Thoracic aorta (tissue), 2 donors: ENCODE measurements at regions not wholly inside any gene's neighbourhood (a gene's known extent, or its start where the extent isn't known, plus 50 kb on each side); places are given as distances from the start of the nearest gene placed in this dataset.

Experiments
- ATAC-seq: fragments of 150-250 bp; one replicate; pipeline ENCODE4 v1.8.0; 2017; ENCODE audit warnings: low read depth; ENCODE audit not compliant: insufficient number of reproducible peaks, low FRiP score
- DNase-seq: peaks from one replicate; pipeline ENCODE4 v3.0.0-alpha.2; 2020; ENCODE audit warnings: low spot score
- H3K27ac ChIP-seq, 2 donors: fragments of 200-600 bp; sonication (generic); 1 replicate in 1 of 2; 2 replicates in 1 of 2; pipeline ENCODE4 v1.5.1; 2016; ENCODE audit warnings: mild to moderate bottlenecking in 2 of 2, moderate library complexity in 2 of 2
- H3K27me3 ChIP-seq: fragments of 200-600 bp; sonication (generic); replicated peaks from 2 replicates; pipeline ENCODE4 v1.6.0; 2016; ENCODE audit warnings: mild to moderate bottlenecking; ENCODE audit not compliant: insufficient read depth
- H3K36me3 ChIP-seq: fragments of 200-600 bp; sonication (generic); one replicate; pipeline ENCODE4 v1.5.1; 2016
- H3K4me1 ChIP-seq, 2 donors: fragments of 200-600 bp; sonication (generic); 1 replicate in 1 of 2; 2 replicates in 1 of 2; pipeline versions ENCODE4 v1.5.1 to v1.6.0; 2016; ENCODE audit warnings: low read depth in 2 of 2, mild to moderate bottlenecking in 1 of 2; ENCODE audit not compliant: control insufficient read depth in 1 of 2
- H3K4me3 ChIP-seq: fragments of 200-600 bp; sonication (generic); 2 replicates; pipeline ENCODE4 v1.5.1; 2016; ENCODE audit warnings: mild to moderate bottlenecking
- H3K9me3 ChIP-seq: fragments of 200-600 bp; sonication (generic); 2 replicates; pipeline ENCODE4 v1.5.1; 2016
- TF ChIP-seq, protein P1 (sequence below): fragments of 200-600 bp; sonication (generic); IDR thresholded peaks from one replicate; pipeline ENCODE4 v1.5.1; 2019; ENCODE audit warnings: antibody characterized with exemption

DNA sequence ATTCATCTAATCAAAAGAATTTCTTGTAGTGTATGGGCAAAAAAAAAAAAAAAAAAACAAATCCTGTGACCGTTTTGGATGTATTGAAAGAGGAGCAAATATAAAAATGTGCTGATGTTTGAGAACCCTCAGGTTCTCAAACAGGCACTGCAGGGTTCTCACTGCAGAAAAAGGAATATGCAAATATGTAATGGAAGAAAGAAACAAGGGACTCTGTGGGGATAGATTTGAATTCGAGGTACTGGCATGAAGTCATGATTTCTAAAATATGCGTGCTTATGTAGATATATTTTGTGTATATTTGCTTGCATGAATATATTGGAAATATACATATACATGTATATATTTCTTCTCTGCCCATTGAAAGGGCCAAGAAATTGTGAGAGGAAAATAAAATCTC, 365.0 kb upstream of the RUNX1 start:
- Histone ChIP-seq H3K27ac (no peak overlapping the region), H3K4me3 (no peak overlapping the region), H3K27me3 (no peaks in the 10 kb centered on the region), H3K4me1 (no peaks in the 10 kb centered on the region), H3K36me3 (no peaks in the 10 kb centered on the region), H3K9me3 (no peaks in the 10 kb centered on the region)
- TF ChIP-seq, protein P1, sequence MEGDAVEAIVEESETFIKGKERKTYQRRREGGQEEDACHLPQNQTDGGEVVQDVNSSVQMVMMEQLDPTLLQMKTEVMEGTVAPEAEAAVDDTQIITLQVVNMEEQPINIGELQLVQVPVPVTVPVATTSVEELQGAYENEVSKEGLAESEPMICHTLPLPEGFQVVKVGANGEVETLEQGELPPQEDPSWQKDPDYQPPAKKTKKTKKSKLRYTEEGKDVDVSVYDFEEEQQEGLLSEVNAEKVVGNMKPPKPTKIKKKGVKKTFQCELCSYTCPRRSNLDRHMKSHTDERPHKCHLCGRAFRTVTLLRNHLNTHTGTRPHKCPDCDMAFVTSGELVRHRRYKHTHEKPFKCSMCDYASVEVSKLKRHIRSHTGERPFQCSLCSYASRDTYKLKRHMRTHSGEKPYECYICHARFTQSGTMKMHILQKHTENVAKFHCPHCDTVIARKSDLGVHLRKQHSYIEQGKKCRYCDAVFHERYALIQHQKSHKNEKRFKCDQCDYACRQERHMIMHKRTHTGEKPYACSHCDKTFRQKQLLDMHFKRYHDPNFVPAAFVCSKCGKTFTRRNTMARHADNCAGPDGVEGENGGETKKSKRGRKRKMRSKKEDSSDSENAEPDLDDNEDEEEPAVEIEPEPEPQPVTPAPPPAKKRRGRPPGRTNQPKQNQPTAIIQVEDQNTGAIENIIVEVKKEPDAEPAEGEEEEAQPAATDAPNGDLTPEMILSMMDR = no peak
- no peak for ATAC-seq
- DNase-seq = no peak

GRCh38 chr21:35412231-35412630, 363.1 kb upstream of the RUNX1 start:
- Histone ChIP-seq H3K9me3 (no peaks in the 10 kb centered on the region), H3K4me3 (no peak overlapping the region), H3K36me3 (no peaks in the 10 kb centered on the region), H3K27ac (no peak overlapping the region), H3K27me3 (no peaks in the 10 kb centered on the region), H3K4me1 (no peaks in the 10 kb centered on the region)
- no peak for DNase-seq
- ATAC-seq = no peak
- TF ChIP-seq, protein P1 = no peak

DNA sequence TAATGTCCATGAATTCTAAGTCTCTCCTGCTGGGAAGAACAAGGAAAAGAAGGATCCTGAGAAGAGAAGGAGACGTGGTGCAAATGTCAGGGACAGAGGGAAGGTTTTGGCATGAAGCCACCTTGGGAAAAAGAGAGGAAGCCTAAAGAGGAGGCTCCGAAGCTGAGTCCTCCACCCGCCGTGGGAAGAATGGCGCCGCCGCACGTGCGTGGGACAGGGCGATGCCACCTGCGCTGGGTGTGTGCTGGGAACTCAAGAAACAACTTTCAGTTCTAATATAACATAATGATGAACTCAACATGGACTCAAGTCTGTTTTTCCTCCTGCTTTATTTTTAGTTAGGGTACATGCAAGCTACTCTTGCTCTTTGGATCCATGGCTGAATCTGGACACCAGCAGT, 362.3 kb upstream of the RUNX1 start:
- H3K27ac ChIP-seq = no peak overlapping the region
- no peak for DNase-seq
- no peaks in the 10 kb centered on the region for H3K9me3 ChIP-seq
- H3K4me1 ChIP-seq = no peaks in the 10 kb centered on the region
- ATAC-seq = no peak
- TF ChIP-seq, protein P1 = no peak
- H3K4me3 ChIP-seq = no peak overlapping the region
- no peaks in the 10 kb centered on the region for H3K27me3 ChIP-seq
- H3K36me3 ChIP-seq = no peaks in the 10 kb centered on the region

GRCh38 chr21:35410656-35411055, 361.6 kb upstream of the RUNX1 start:
- no peaks in the 10 kb centered on the region for H3K27me3 ChIP-seq
- no peak overlapping the region for H3K27ac ChIP-seq
- H3K9me3 ChIP-seq = no peaks in the 10 kb centered on the region
- no peaks in the 10 kb centered on the region for H3K36me3 ChIP-seq
- TF ChIP-seq, protein P1 = no peak
- H3K4me1 ChIP-seq = no peaks in the 10 kb centered on the region
- H3K4me3 ChIP-seq = no peak overlapping the region
- DNase-seq = no peak
- no peak for ATAC-seq

DNA sequence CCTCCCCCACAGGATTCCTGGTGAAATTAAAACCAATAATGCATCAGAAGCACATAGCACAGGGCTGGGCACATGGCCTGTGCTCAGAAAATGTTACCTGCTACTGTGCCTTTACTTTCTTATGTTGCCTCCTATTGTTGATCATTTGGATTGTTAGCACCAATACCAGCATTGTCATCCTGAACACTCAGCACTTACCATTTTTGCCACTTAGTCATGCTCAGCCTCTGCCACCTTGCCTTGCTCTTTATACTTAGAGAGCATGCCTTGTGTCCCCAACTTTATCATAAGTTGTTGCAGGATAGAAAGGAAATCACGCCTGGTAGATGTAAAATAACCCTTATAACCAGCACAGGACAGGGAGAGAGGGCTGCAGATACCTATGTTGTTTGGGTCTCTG, 361.0 kb upstream of the RUNX1 start:
- DNase-seq (no peak), ATAC-seq (no peak)
- no peak overlapping the region for H3K27ac ChIP-seq
- no peak overlapping the region for H3K4me3 ChIP-seq
- no peaks in the 10 kb centered on the region for H3K4me1 ChIP-seq
- H3K27me3 ChIP-seq = no peaks in the 10 kb centered on the region
- H3K36me3 ChIP-seq = no peaks in the 10 kb centered on the region
- H3K9me3 ChIP-seq = no peaks in the 10 kb centered on the region
- TF ChIP-seq, protein P1 = no peak
